KMS-11 (cell line): ENCODE measurements at regions not wholly inside any gene's neighbourhood (a gene's known extent, or its start where the extent isn't known, plus 50 kb on each side); places are given as distances from the start of the nearest gene placed in this dataset.

Experiments used
- H2AFZ ChIP-seq: fragments of 200-600 bp; sonication (generic); 2 replicates; pipeline ENCODE4 v1.6.1; 2016; ENCODE audit warnings: antibody characterized with exemption, mixed run types, low read depth
- H3K27ac ChIP-seq: fragments of 200-600 bp; sonication (generic); 2 replicates; pipeline ENCODE4 v1.6.1; 2016; ENCODE audit warnings: mild to moderate bottlenecking, mixed run types
- H3K27me3 ChIP-seq: fragments of 200-600 bp; sonication (generic); 2 replicates; pipeline ENCODE4 v1.6.1; 2017; ENCODE audit warnings: mild to moderate bottlenecking, low read depth, mixed run types, moderate library complexity; ENCODE audit not compliant: insufficient read depth
- H3K36me3 ChIP-seq: fragments of 200-600 bp; sonication (generic); 2 replicates; pipeline ENCODE4 v1.6.1; 2017; ENCODE audit warnings: mild to moderate bottlenecking, mixed run types; ENCODE audit not compliant: insufficient read depth
- H3K4me1 ChIP-seq: fragments of 200-600 bp; sonication (generic); 2 replicates; pipeline ENCODE4 v1.6.1; 2016; ENCODE audit warnings: mild to moderate bottlenecking, low read depth, mixed run types; ENCODE audit not compliant: poor library complexity, severe bottlenecking
- H3K4me2 ChIP-seq: fragments of 200-600 bp; sonication (generic); 2 replicates; pipeline ENCODE4 v1.7.0; 2016; ENCODE audit warnings: mild to moderate bottlenecking, mixed run types
- H3K4me3 ChIP-seq: fragments of 200-600 bp; sonication (generic); IDR thresholded peaks from 2 replicates; pipeline ENCODE4 v1.6.1; 2017; ENCODE audit warnings: low read depth, low read length, mixed read lengths; ENCODE audit not compliant: insufficient read depth
- H3K79me2 ChIP-seq: fragments of 200-600 bp; sonication (generic); 2 replicates; pipeline ENCODE4 v1.6.1; 2016; ENCODE audit warnings: low read depth, mixed run types; ENCODE audit not compliant: insufficient read depth
- H3K9ac ChIP-seq: fragments of 200-600 bp; sonication (generic); 2 replicates; pipeline ENCODE4 v1.6.1; 2016; ENCODE audit warnings: mild to moderate bottlenecking, mixed run types
- H4K20me1 ChIP-seq: fragments of 200-600 bp; sonication (generic); 2 replicates; pipeline ENCODE4 v1.6.1; 2016; ENCODE audit warnings: mild to moderate bottlenecking, mixed run types; ENCODE audit not compliant: insufficient read depth
- TF ChIP-seq, protein P1 (sequence below): fragments of 200-600 bp; sonication (generic); conservative IDR thresholded peaks from 2 replicates; pipeline ENCODE4 v1.6.1; 2017; ENCODE audit warnings: low read depth, mild to moderate bottlenecking, antibody characterized with exemption, low read length, moderate library complexity, mixed read lengths

DNA sequence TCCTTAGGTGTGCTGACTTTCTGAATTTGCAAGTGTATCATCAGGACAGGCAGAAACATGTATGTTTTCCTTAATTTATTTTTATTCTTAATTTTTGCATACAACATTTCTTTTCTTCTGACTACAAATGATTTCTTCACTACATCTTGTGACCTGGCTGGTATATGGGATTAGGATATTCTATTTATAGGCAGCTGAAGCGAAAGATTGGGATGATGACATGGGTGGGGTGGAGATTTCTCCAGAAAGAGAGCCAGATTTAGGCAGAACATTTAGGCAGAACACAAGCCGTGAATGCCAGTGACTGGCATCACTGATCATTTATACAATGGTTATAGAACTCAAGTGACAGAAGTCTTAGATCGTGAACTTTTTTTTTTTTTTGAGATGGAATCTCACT is 256.7 kb downstream of the KLF6 start:
- Histone ChIP-seq H3K27me3 (no peaks in the 10 kb centered on the region), H3K4me2 (no peak overlapping the region), H4K20me1 (no peaks in the 10 kb centered on the region), H3K79me2 (no peaks in the 10 kb centered on the region), H3K4me3 (no peak overlapping the region), H3K27ac (no peak overlapping the region), H3K9ac (no peak overlapping the region), H2AFZ (no peak overlapping the region), H3K36me3 (no peaks in the 10 kb centered on the region), H3K4me1 (no peaks in the 10 kb centered on the region)
- TF ChIP-seq, protein P1, sequence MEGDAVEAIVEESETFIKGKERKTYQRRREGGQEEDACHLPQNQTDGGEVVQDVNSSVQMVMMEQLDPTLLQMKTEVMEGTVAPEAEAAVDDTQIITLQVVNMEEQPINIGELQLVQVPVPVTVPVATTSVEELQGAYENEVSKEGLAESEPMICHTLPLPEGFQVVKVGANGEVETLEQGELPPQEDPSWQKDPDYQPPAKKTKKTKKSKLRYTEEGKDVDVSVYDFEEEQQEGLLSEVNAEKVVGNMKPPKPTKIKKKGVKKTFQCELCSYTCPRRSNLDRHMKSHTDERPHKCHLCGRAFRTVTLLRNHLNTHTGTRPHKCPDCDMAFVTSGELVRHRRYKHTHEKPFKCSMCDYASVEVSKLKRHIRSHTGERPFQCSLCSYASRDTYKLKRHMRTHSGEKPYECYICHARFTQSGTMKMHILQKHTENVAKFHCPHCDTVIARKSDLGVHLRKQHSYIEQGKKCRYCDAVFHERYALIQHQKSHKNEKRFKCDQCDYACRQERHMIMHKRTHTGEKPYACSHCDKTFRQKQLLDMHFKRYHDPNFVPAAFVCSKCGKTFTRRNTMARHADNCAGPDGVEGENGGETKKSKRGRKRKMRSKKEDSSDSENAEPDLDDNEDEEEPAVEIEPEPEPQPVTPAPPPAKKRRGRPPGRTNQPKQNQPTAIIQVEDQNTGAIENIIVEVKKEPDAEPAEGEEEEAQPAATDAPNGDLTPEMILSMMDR = no peak

DNA sequence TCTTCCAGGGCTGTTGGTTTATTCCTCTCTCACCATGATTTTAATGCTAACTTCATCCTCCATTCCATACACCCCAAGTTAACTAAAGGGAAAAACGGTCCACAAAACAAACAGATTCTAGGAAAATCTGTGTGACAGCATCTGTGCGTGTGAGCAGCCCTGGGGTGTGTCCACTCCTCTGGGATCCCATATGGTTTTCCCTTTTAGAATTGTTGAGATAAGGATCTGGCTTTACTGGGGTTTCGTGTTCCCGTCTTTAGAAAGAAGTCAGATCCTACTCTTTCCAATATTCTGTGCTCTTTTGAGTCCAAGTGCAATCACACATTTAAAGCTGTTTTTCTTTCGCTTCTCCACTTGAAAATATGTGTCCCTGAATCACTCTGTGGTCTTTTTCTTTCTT is 257.1 kb downstream of the KLF6 start:
- Histone ChIP-seq H3K36me3 (no peaks in the 10 kb centered on the region), H3K27me3 (no peaks in the 10 kb centered on the region), H3K4me1 (no peaks in the 10 kb centered on the region), H3K4me3 (no peak overlapping the region), H3K9ac (no peak overlapping the region), H3K27ac (no peak overlapping the region), H2AFZ (no peak overlapping the region), H3K79me2 (no peaks in the 10 kb centered on the region), H3K4me2 (no peak overlapping the region), H4K20me1 (no peaks in the 10 kb centered on the region)
- TF ChIP-seq, protein P1 = no peak

DNA sequence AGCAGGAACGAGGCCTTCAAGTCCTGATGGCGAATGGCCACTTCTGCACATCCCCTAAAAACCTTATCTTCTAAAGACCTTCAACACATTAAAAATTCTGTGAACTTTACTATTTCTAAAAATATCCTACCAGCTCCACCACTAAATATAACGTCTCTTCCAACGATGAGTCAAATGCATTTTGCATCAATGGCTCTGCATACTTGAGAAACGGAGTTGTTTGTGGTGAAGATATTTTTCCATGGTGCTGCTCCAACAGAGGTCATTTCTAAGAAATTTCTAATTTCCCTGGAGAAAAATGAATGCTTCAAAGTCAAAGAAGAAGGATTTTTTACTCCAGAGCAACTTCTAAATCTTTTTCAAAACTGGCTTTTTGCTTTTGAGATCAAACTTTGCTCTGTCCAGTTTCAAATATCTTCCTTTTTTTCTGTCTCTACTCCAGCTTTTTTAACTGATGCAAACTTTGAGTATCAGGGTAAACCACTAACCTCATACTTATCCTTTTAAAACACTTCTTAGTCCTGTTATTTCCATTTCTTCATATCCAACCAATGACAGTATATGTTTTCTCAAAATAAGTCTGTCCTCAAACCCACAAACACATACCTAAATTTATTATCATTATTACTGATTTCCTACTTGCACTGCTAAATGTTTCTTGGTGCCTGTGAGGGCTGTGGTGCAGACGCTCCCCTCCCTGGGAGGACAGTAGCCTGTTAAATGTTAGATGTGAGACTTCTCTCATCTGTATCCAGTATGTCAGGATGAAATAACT is 258.1 kb downstream of the KLF6 start:
- no peak overlapping the region for H3K9ac ChIP-seq
- TF ChIP-seq, protein P1 = no peak
- no peak overlapping the region for H3K27ac ChIP-seq

DNA sequence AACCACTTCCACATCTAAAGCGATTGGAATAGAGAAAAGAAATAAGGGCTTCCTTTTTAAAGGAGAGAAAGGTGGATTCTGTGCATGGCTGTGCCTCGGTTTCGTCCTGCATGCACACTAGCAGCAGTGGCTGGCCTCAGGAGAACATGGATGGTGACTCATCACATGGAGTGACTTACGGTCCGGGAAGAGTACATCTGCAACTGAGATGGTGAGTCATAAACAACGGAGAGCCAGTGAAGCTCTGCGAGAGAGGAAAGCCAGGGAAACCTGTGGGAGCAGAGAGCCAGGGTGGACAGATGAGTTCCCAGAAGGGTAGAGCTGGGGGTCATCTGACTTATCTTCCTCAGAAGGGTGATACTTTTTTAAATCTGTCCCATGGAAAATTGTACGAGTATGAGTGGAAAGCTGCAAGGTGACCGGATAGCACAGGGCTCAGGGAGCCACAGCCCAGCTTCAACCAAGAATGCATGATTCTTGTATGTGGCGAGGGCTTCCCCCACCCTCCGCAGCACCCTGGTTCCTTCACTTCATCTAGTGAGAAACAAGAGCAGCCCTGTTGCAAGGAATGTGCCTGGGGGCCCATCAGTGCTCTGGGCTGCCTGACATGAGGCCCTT is 259.1 kb downstream of the KLF6 start:
- H3K9ac ChIP-seq = no peak overlapping the region
- H3K27ac ChIP-seq = no peak overlapping the region
- TF ChIP-seq, protein P1 = no peak
- no peaks in the 10 kb centered on the region for H3K79me2 ChIP-seq
- no peaks in the 10 kb centered on the region for H3K4me1 ChIP-seq
- no peak overlapping the region for H3K4me2 ChIP-seq
- H3K4me3 ChIP-seq = no peak overlapping the region
- H3K27me3 ChIP-seq = no peaks in the 10 kb centered on the region
- no peak overlapping the region for H2AFZ ChIP-seq
- H3K36me3 ChIP-seq = no peaks in the 10 kb centered on the region
- H4K20me1 ChIP-seq = no peaks in the 10 kb centered on the region

More for the DNA sequence above, 258.1 kb downstream of the KLF6 start:
- H4K20me1 ChIP-seq = no peaks in the 10 kb centered on the region
- no peak overlapping the region for H2AFZ ChIP-seq
- no peak overlapping the region for H3K4me3 ChIP-seq
- H3K4me1 ChIP-seq = no peaks in the 10 kb centered on the region
- H3K4me2 ChIP-seq = no peak overlapping the region
- H3K36me3 ChIP-seq = no peaks in the 10 kb centered on the region
- no peaks in the 10 kb centered on the region for H3K79me2 ChIP-seq
- H3K27me3 ChIP-seq = no peaks in the 10 kb centered on the region
